ENCODE measurements at regions not wholly inside any gene's neighbourhood (a gene's known extent, or its start where the extent isn't known, plus 50 kb on each side); places are given as distances from the start of the nearest gene placed in this dataset.
A peak's percentile ranks its signal among the peaks of the same experiment; 100 is the strongest.

- Histone ChIP-seq H3K27me3 (ENCODE audit: insufficient read depth, insufficient read length) (no peaks in the 10 kb centered on the region), H3K4me3 (ENCODE audit: insufficient read length, low read depth) (no peak overlapping the region), H3K4me1 (ENCODE audit: insufficient read depth, insufficient read length) (no peaks in the 10 kb centered on the region), H3K9me3 (ENCODE audit: insufficient read depth, low read length) (peaks cover 3% of the 10 kb centered on the region; the same call in 1 of the 2 replicates), H3K36me3 (ENCODE audit: insufficient read depth, insufficient read length, low read length) (no peaks in the 10 kb centered on the region), H3K9ac (ENCODE audit: insufficient read length, low read depth) (no peak overlapping the region)
- DNase-seq (ENCODE audit: low read depth, low spot score): no peak
- TF ChIP-seq YY1 (IDR thresholded peaks at IDR 0.05; ENCODE audit: insufficient read depth, insufficient read length) (no peak), SUZ12 (IDR thresholded peaks at IDR 0.05; ENCODE audit: extremely low read depth, insufficient read depth, insufficient read length) (no peak), ZNF274 (IDR thresholded peaks at IDR 0.05; ENCODE audit: low read depth, low read length) (no peak)
These were observed 592.5 kb downstream of the ARL4A start for GRCh38 chr7:13279854-13280435.

DNA sequence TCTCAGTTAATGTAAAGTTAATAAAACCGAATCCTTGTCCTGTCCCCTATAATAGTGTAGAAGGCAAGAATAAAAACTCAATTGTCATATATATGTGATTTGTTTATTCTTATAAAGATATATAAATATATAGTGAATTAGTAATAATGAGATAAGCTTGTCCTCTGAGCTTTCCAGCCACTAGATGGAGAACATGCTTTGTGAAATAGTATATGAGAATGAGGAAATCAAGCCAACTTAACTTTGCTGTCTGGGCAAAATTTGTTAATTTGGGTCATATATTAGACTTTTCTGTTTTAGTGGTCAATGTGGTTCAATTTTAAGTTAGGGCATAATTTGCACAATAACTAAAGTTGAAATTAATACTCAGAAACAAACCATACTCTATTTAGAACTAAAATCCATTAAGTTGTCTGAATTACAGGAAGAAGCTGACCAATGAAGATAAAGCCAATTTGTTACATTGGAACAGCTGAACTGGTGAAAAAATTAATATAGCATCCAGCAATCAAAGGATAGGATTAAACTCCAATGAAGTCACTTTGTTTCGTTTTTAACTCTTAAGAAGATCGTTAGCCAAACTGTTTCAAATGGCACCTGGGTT lies 595.0 kb downstream of the ARL4A start:
- no peak overlapping the region for H3K4me3 ChIP-seq (ENCODE audit: insufficient read length, low read depth)
- no peak for DNase-seq (ENCODE audit: low read depth, low spot score)
- H3K9ac ChIP-seq (ENCODE audit: insufficient read length, low read depth): no peak overlapping the region
- H3K9me3 ChIP-seq (ENCODE audit: insufficient read depth, low read length): no peaks in the 10 kb centered on the region
- TF ChIP-seq SUZ12 (IDR thresholded peaks at IDR 0.05; ENCODE audit: extremely low read depth, insufficient read depth, insufficient read length) (no peak), ZNF274 (IDR thresholded peaks at IDR 0.05; ENCODE audit: low read depth, low read length) (no peak), YY1 (IDR thresholded peaks at IDR 0.05; ENCODE audit: insufficient read depth, insufficient read length) (no peak)
- H3K27me3 ChIP-seq (ENCODE audit: insufficient read depth, insufficient read length): no peaks in the 10 kb centered on the region
- H3K36me3 ChIP-seq (ENCODE audit: insufficient read depth, insufficient read length, low read length): no peaks in the 10 kb centered on the region
- no peaks in the 10 kb centered on the region for H3K4me1 ChIP-seq (ENCODE audit: insufficient read depth, insufficient read length)

- H3K9ac ChIP-seq (ENCODE audit: insufficient read length, low read depth): no peak overlapping the region
- H3K9me3 ChIP-seq (ENCODE audit: insufficient read depth, low read length): no peaks in the 10 kb centered on the region
- no peaks in the 10 kb centered on the region for H3K36me3 ChIP-seq (ENCODE audit: insufficient read depth, insufficient read length, low read length)
- H3K4me1 ChIP-seq (ENCODE audit: insufficient read depth, insufficient read length): no peaks in the 10 kb centered on the region
- no peaks in the 10 kb centered on the region for H3K27me3 ChIP-seq (ENCODE audit: insufficient read depth, insufficient read length)
- TF ChIP-seq SUZ12 (IDR thresholded peaks at IDR 0.05; ENCODE audit: extremely low read depth, insufficient read depth, insufficient read length): no peak
- TF ChIP-seq YY1 (IDR thresholded peaks at IDR 0.05; ENCODE audit: insufficient read depth, insufficient read length): no peak
- no peak for TF ChIP-seq ZNF274 (IDR thresholded peaks at IDR 0.05; ENCODE audit: low read depth, low read length)
- DNase-seq (ENCODE audit: low read depth, low spot score): no peak
- no peak overlapping the region for H3K4me3 ChIP-seq (ENCODE audit: insufficient read length, low read depth)
These were observed 599.5 kb downstream of the ARL4A start for GRCh38 chr7:13286916-13287315.

GRCh38 chr7:13288516-13288915 lies 601.1 kb downstream of the ARL4A start:
- no peaks in the 10 kb centered on the region for H3K27me3 ChIP-seq (ENCODE audit: insufficient read depth, insufficient read length)
- H3K9ac ChIP-seq (ENCODE audit: insufficient read length, low read depth): no peak overlapping the region
- DNase-seq (ENCODE audit: low read depth, low spot score): no peak
- H3K9me3 ChIP-seq (ENCODE audit: insufficient read depth, low read length): no peaks in the 10 kb centered on the region
- H3K4me1 ChIP-seq (ENCODE audit: insufficient read depth, insufficient read length): no peaks in the 10 kb centered on the region
- no peaks in the 10 kb centered on the region for H3K36me3 ChIP-seq (ENCODE audit: insufficient read depth, insufficient read length, low read length)
- no peak overlapping the region for H3K4me3 ChIP-seq (ENCODE audit: insufficient read length, low read depth)
- TF ChIP-seq SUZ12 (IDR thresholded peaks at IDR 0.05; ENCODE audit: extremely low read depth, insufficient read depth, insufficient read length) (no peak), YY1 (IDR thresholded peaks at IDR 0.05; ENCODE audit: insufficient read depth, insufficient read length) (no peak), ZNF274 (IDR thresholded peaks at IDR 0.05; ENCODE audit: low read depth, low read length) (no peak)

GRCh38 chr7:13290975-13291374 lies 603.5 kb downstream of the ARL4A start:
- H3K27me3 ChIP-seq (ENCODE audit: insufficient read depth, insufficient read length): no peaks in the 10 kb centered on the region
- H3K36me3 ChIP-seq (ENCODE audit: insufficient read depth, insufficient read length, low read length): no peaks in the 10 kb centered on the region
- no peak overlapping the region for H3K9ac ChIP-seq (ENCODE audit: insufficient read length, low read depth)
- DNase-seq (ENCODE audit: low read depth, low spot score): no peak
- no peaks in the 10 kb centered on the region for H3K9me3 ChIP-seq (ENCODE audit: insufficient read depth, low read length)
- H3K4me1 ChIP-seq (ENCODE audit: insufficient read depth, insufficient read length): no peaks in the 10 kb centered on the region
- H3K4me3 ChIP-seq (ENCODE audit: insufficient read length, low read depth): no peak overlapping the region
- TF ChIP-seq SUZ12 (IDR thresholded peaks at IDR 0.05; ENCODE audit: extremely low read depth, insufficient read depth, insufficient read length) (no peak), ZNF274 (IDR thresholded peaks at IDR 0.05; ENCODE audit: low read depth, low read length) (no peak), YY1 (IDR thresholded peaks at IDR 0.05; ENCODE audit: insufficient read depth, insufficient read length) (no peak)

DNA sequence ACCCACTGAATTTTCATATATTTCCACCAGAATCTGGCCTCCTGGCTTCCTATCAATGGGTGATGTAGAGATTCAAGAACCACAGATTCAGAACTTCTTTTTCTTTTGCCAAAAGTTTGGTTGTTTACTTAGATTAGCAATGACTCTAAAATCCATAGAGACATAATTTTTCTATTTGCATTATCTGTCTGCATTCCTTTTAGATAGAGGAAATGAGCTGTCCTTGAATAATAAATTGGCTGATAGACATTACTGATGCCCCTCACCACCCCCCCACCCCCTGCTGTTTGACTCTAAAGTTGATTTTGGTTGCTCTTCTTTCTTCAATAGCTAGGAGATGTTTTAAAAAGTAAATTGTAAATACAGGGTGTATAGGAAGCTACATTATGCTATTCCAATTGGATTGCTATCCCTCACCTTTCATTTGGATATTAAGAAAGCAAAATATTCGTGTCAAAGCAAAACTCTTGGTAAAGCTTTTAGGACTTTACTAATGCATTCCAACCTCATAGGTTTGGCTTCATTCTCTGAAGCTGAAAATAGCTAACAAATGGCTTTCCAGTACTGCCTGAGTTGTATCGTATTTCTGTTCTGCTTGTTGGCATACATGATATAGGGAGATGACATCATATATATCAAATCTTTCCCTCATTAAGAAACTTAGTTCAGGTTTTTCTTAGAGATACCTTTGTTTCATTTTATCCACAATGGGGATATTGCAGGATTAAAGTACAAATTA lies 606.0 kb downstream of the ARL4A start:
- Histone ChIP-seq H3K9me3 (ENCODE audit: insufficient read depth, low read length) (no peaks in the 10 kb centered on the region), H3K36me3 (ENCODE audit: insufficient read depth, insufficient read length, low read length) (no peaks in the 10 kb centered on the region), H3K4me3 (ENCODE audit: insufficient read length, low read depth) (no peak overlapping the region), H3K27me3 (ENCODE audit: insufficient read depth, insufficient read length) (no peaks in the 10 kb centered on the region), H3K9ac (ENCODE audit: insufficient read length, low read depth) (no peak overlapping the region), H3K4me1 (ENCODE audit: insufficient read depth, insufficient read length) (no peaks in the 10 kb centered on the region)
- TF ChIP-seq SUZ12 (IDR thresholded peaks at IDR 0.05; ENCODE audit: extremely low read depth, insufficient read depth, insufficient read length): no peak
- no peak for TF ChIP-seq ZNF274 (IDR thresholded peaks at IDR 0.05; ENCODE audit: low read depth, low read length)
- no peak for TF ChIP-seq YY1 (IDR thresholded peaks at IDR 0.05; ENCODE audit: insufficient read depth, insufficient read length)
- DNase-seq (ENCODE audit: low read depth, low spot score): no peak

DNA sequence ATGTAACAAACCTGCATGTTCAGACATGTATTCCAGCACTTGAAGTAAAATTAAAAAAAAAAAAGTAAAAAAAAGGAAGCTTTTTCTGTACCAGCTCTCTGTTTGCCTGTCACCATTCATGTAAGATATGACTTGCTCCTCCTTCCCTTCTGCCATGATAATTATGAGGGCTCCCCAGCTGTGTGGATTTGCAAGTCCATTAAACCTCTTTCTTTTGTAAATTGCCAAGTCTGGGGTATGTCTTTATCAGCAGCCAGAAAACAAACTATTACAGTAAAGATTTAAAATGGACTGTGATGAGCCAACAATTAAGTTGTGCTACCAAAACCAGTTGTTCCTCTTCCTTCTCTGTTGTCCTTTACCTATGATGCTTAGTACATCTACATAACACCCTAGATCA lies 619.6 kb downstream of the ARL4A start:
- Histone ChIP-seq H3K36me3 (ENCODE audit: insufficient read depth, insufficient read length, low read length) (no peaks in the 10 kb centered on the region), H3K27me3 (ENCODE audit: insufficient read depth, insufficient read length) (no peaks in the 10 kb centered on the region)
- TF ChIP-seq YY1 (IDR thresholded peaks at IDR 0.05; ENCODE audit: insufficient read depth, insufficient read length) (no peak), SUZ12 (IDR thresholded peaks at IDR 0.05; ENCODE audit: extremely low read depth, insufficient read depth, insufficient read length) (no peak), ZNF274 (IDR thresholded peaks at IDR 0.05; ENCODE audit: low read depth, low read length) (no peak)

More for the DNA sequence above, 619.6 kb downstream of the ARL4A start:
- Histone ChIP-seq H3K9ac (ENCODE audit: insufficient read length, low read depth) (no peak overlapping the region), H3K4me1 (ENCODE audit: insufficient read depth, insufficient read length) (no peaks in the 10 kb centered on the region), H3K9me3 (ENCODE audit: insufficient read depth, low read length) (peaks cover 18% of the 10 kb centered on the region), H3K4me3 (ENCODE audit: insufficient read length, low read depth) (no peak overlapping the region)
- DNase-seq (ENCODE audit: low read depth, low spot score): peak; percentile 39
